Stomach (tissue), 4 donors: ENCODE measurements at regions not wholly inside any gene's neighbourhood (a gene's known extent, or its start where the extent isn't known, plus 50 kb on each side); places are given as distances from the start of the nearest gene placed in this dataset.

ENCODE experiments used
- EP300 ChIP-seq: sonication (generic); formaldehyde crosslinking; IDR thresholded peaks from one replicate; pipeline ENCODE4 v1.6.1; 2017; ENCODE audit warnings: antibody characterized with exemption
- POLR2A ChIP-seq, 4 donors: fragments of 450-650 bp; IDR thresholded peaks; one replicate each; pipeline ENCODE4 v1.6.1; 2016; ENCODE audit warnings: antibody characterized with exemption in 4 of 4, control low read depth in 2 of 4, mild to moderate bottlenecking in 1 of 4, moderate library complexity in 1 of 4
- POLR2AphosphoS5 ChIP-seq, 3 donors: sonication (generic); formaldehyde crosslinking; IDR thresholded peaks; one replicate each; pipeline ENCODE4 v1.6.1; 2016; ENCODE audit warnings: antibody characterized with exemption in 3 of 3
- TF ChIP-seq, protein P1 (sequence below), 7 experiments: fragments of 450-650 bp in 4 of 7; fragments of 200-600 bp in 3 of 7; sonication (generic) in 3 of 7; IDR thresholded peaks; one replicate each; pipeline ENCODE4 v1.5.1; 2016 to 2019; ENCODE audit warnings: antibody characterized with exemption in 7 of 7, control low read depth in 2 of 7, mild to moderate bottlenecking in 1 of 7

DNA sequence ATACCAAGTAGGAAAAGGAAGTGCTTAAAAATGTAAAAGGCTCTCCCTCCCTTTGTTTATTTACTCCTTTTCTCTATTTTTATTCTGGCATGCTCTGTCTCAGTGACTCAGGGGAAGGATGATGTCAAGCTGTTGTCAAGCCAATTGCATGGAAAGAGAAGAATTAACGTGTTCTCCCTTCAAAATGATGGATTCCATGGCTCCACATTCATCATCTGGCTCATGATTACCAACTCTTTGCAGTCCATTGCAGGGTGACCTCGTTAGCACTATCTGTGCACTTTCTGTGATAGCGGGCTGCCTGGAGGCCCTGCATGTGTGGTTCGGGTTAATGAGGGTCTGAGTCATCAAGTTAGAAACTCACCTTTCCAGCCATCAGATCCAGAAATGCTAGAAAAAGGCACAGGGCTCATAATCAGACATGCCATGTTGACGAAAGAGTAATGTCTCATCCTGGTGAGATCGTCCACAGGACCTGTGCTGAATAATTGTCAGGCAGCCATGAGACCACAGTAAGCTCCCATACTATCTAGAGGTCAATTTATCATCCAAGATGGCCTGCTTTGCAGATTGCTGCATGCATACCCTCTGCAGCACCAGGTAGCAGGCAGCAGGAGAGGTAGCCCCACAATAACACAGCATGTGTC, 79.2 kb upstream of the BTG1 start:
- TF ChIP-seq, protein P1, sequence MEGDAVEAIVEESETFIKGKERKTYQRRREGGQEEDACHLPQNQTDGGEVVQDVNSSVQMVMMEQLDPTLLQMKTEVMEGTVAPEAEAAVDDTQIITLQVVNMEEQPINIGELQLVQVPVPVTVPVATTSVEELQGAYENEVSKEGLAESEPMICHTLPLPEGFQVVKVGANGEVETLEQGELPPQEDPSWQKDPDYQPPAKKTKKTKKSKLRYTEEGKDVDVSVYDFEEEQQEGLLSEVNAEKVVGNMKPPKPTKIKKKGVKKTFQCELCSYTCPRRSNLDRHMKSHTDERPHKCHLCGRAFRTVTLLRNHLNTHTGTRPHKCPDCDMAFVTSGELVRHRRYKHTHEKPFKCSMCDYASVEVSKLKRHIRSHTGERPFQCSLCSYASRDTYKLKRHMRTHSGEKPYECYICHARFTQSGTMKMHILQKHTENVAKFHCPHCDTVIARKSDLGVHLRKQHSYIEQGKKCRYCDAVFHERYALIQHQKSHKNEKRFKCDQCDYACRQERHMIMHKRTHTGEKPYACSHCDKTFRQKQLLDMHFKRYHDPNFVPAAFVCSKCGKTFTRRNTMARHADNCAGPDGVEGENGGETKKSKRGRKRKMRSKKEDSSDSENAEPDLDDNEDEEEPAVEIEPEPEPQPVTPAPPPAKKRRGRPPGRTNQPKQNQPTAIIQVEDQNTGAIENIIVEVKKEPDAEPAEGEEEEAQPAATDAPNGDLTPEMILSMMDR (IDR thresholded peaks at IDR 0.05): no peak
- no peak for TF ChIP-seq POLR2A (IDR thresholded peaks at IDR 0.05)
- peak in 1 of 3 donors; percentile 40 for TF ChIP-seq POLR2AphosphoS5 (IDR thresholded peaks at IDR 0.05)
- no peak for TF ChIP-seq EP300
